CD14-positive monocyte (primary cell): ENCODE measurements at regions not wholly inside any gene's neighbourhood (a gene's known extent, or its start where the extent isn't known, plus 50 kb on each side); places are given as distances from the start of the nearest gene placed in this dataset.

Experiments used
- DNase-seq, 3 donors: peaks; one replicate each; pipeline ENCODE4 v3.0.0-alpha.2; 2011 to 2022
- H2AFZ ChIP-seq: 2 replicates; pipeline ENCODE4 v1.6.0; 2012; ENCODE audit warnings: mild to moderate bottlenecking, low read depth, low read length, inconsistent platforms; ENCODE audit not compliant: insufficient read depth, poor library complexity, severe bottlenecking
- H3K27ac ChIP-seq, 2 donors: 1 replicate in 1 of 2; 2 replicates in 1 of 2; pipeline ENCODE4 v1.5.1; 2012 to 2013; ENCODE audit warnings: low read length in 2 of 2, control low read depth in 1 of 2, inconsistent platforms in 1 of 2, low read depth in 1 of 2, mild to moderate bottlenecking in 1 of 2
- H3K27me3 ChIP-seq, 2 donors: one replicate each; pipeline versions ENCODE4 v1.6.0 to v1.6.1; 2011 to 2013; ENCODE audit warnings: low read length in 2 of 2; ENCODE audit not compliant: control insufficient read depth in 2 of 2, insufficient read depth in 2 of 2
- H3K36me3 ChIP-seq, 2 donors: replicated peaks in 1 of 2; 1 replicate in 1 of 2; 2 replicates in 1 of 2; pipeline versions ENCODE4 v1.5.1 to v1.6.1; 2012 to 2013; ENCODE audit warnings: low read length in 2 of 2, control low read depth in 1 of 2, inconsistent platforms in 1 of 2, mild to moderate bottlenecking in 1 of 2; ENCODE audit not compliant: insufficient read depth in 2 of 2, control insufficient read depth in 1 of 2
- H3K4me1 ChIP-seq, 2 donors: 1 replicate in 1 of 2; 2 replicates in 1 of 2; pipeline versions ENCODE4 v1.5.1 to v1.6.1; 2012 to 2013; ENCODE audit warnings: low read length in 2 of 2, control low read depth in 1 of 2, inconsistent platforms in 1 of 2, mild to moderate bottlenecking in 1 of 2, moderate library complexity in 1 of 2; ENCODE audit not compliant: insufficient read depth in 2 of 2, control insufficient read depth in 1 of 2
- H3K4me2 ChIP-seq: replicated peaks from 2 replicates; pipeline ENCODE3; 2012; ENCODE audit warnings: low read length, moderate library complexity, mild to moderate bottlenecking; ENCODE audit not compliant: poor library complexity, severe bottlenecking; ENCODE audit errors: extremely low read depth
- H3K4me3 ChIP-seq, 3 experiments: fragments of 200-600 bp in 1 of 3; sonication (generic) in 1 of 3; replicated peaks in 1 of 3; 1 replicate in 2 of 3; 2 replicates in 1 of 3; pipeline ENCODE4 v1.5.1; 2011 to 2013; ENCODE audit warnings: low read length in 3 of 3, mild to moderate bottlenecking in 3 of 3, control low read depth in 2 of 3, low read depth in 2 of 3, inconsistent platforms in 1 of 3, moderate library complexity in 1 of 3
- H3K79me2 ChIP-seq: 2 replicates; pipeline ENCODE4 v1.6.0; 2012; ENCODE audit warnings: mild to moderate bottlenecking, control low read depth, inconsistent platforms, low read length, moderate library complexity; ENCODE audit not compliant: insufficient read depth
- H3K9ac ChIP-seq: 2 replicates; pipeline ENCODE4 v1.6.0; 2017; ENCODE audit warnings: low read length, mild to moderate bottlenecking; ENCODE audit not compliant: insufficient read depth, poor library complexity, severe bottlenecking
- H3K9me3 ChIP-seq, 2 donors: replicated peaks in 1 of 2; 1 replicate in 1 of 2; 2 replicates in 1 of 2; pipeline versions ENCODE4 v1.5.1 to v1.6.1; 2012 to 2013; ENCODE audit warnings: low read length in 2 of 2, control low read depth in 1 of 2; ENCODE audit not compliant: control insufficient read depth in 1 of 2, insufficient read depth in 1 of 2
- H4K20me1 ChIP-seq: 2 replicates; pipeline ENCODE4 v1.6.0; 2012; ENCODE audit warnings: mild to moderate bottlenecking, low read length, control low read depth, moderate library complexity; ENCODE audit not compliant: insufficient read depth
- H3K27ac Mint-ChIP-seq, 7 donors: one replicate each; pipeline ENCODE4 v1.8.0; 2020; ENCODE audit warnings: mild to moderate bottlenecking in 7 of 7, mixed read lengths in 7 of 7, moderate library complexity in 6 of 7, inconsistent platforms in 2 of 7
- H3K27me3 Mint-ChIP-seq, 3 donors: one replicate each; pipeline ENCODE4 v1.8.0; 2021 to 2022; ENCODE audit warnings: low read depth in 3 of 3, mild to moderate bottlenecking in 3 of 3, mixed read lengths in 3 of 3, moderate library complexity in 3 of 3, inconsistent platforms in 1 of 3
- H3K36me3 Mint-ChIP-seq, 2 donors: one replicate each; pipeline ENCODE4 v1.8.0; 2020; ENCODE audit warnings: mixed read lengths in 2 of 2, inconsistent platforms in 1 of 2, mild to moderate bottlenecking in 1 of 2
- H3K4me1 Mint-ChIP-seq: one replicate; pipeline ENCODE4 v1.8.0; 2020; ENCODE audit warnings: mild to moderate bottlenecking, mixed read lengths
- H3K4me3 Mint-ChIP-seq, 2 donors: one replicate each; pipeline ENCODE4 v1.8.0; 2020; ENCODE audit warnings: mild to moderate bottlenecking in 2 of 2, mixed read lengths in 2 of 2, moderate library complexity in 1 of 2
- H3K9me3 Mint-ChIP-seq, 7 donors: one replicate each; pipeline ENCODE4 v1.8.0; 2020 to 2022; ENCODE audit warnings: mixed read lengths in 7 of 7, mild to moderate bottlenecking in 6 of 7, moderate library complexity in 6 of 7, inconsistent platforms in 2 of 7
- WGBS: methylation state at CpG from one replicate; pipeline ENCODE4 v1.1.5; 2013; ENCODE audit warnings: missing lambda C conversion rate; ENCODE audit not compliant: insufficient coverage; 5-methylcytosine and 5-hydroxymethylcytosine counted together
- intact Hi-C, 2 donors: fragments of 100-400 bp; cut with micrococcal nuclease; formaldehyde crosslinking; loops; one replicate each; pipeline versions ENCODE4 v1.15.0 to v1.15.1; 2023
- TF ChIP-seq, protein P1 (sequence below): fragments of 200-600 bp; IDR thresholded peaks from one replicate; pipeline ENCODE4 v1.8.0; 2022; ENCODE audit warnings: antibody characterized with exemption, mild to moderate bottlenecking

- Histone ChIP-seq H3K9me3 (peaks cover 23% of the 10 kb centered on the region in 2 donors), H2AFZ (no peak overlapping the region), H3K79me2 (no peaks in the 10 kb centered on the region), H3K27ac (no peak overlapping the region), H3K4me1 (no peaks in the 10 kb centered on the region), H3K9ac (no peak overlapping the region), H3K36me3 (no peaks in the 10 kb centered on the region), H4K20me1 (no peaks in the 10 kb centered on the region), H3K4me3 (no peak overlapping the region), H3K27me3 (no peaks in the 10 kb centered on the region), H3K4me2 (no peak overlapping the region)
- TF ChIP-seq, protein P1, sequence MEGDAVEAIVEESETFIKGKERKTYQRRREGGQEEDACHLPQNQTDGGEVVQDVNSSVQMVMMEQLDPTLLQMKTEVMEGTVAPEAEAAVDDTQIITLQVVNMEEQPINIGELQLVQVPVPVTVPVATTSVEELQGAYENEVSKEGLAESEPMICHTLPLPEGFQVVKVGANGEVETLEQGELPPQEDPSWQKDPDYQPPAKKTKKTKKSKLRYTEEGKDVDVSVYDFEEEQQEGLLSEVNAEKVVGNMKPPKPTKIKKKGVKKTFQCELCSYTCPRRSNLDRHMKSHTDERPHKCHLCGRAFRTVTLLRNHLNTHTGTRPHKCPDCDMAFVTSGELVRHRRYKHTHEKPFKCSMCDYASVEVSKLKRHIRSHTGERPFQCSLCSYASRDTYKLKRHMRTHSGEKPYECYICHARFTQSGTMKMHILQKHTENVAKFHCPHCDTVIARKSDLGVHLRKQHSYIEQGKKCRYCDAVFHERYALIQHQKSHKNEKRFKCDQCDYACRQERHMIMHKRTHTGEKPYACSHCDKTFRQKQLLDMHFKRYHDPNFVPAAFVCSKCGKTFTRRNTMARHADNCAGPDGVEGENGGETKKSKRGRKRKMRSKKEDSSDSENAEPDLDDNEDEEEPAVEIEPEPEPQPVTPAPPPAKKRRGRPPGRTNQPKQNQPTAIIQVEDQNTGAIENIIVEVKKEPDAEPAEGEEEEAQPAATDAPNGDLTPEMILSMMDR = no peak
- intact Hi-C loops = no loop called here
- Mint-ChIP-seq H3K4me3 (no peak overlapping the region), H3K9me3 (peaks cover 3 to 10% (median 7%) of the 10 kb centered on the region in 7 donors), H3K36me3 (no peaks in the 10 kb centered on the region), H3K27me3 (no peaks in the 10 kb centered on the region), H3K4me1 (no peaks in the 10 kb centered on the region), H3K27ac (no peak overlapping the region)
- no peak for DNase-seq
- no CpG with 5 or more reads among the region's 4 CpGs for WGBS
Observed at GRCh38 chr7:53100091-53100490, 64.7 kb downstream of the POM121L12 start.

DNA sequence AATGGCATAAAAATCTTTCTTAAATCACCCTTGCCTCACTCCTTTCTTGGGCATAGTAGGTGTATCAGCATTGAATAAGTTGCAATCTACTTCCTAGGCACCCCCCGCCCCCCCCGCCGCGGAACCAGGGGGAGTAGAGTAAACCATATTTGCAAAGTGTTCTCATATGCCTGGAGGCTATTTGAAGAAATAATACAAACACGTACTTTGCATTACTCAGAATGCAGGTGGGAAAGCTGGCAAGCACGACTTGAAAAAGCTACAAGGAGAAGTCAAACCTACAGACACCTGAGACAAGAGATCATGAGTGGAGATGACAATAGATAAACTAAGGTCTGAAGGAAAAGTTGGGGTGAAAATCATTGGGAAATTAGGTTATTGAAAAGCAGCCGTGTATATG, 65.6 kb downstream of the POM121L12 start:
- Mint-ChIP-seq H3K36me3 (no peaks in the 10 kb centered on the region), H3K27ac (no peak overlapping the region), H3K4me3 (no peak overlapping the region), H3K9me3 (peaks cover 3 to 10% (median 7%) of the 10 kb centered on the region in 7 donors), H3K27me3 (no peaks in the 10 kb centered on the region), H3K4me1 (no peaks in the 10 kb centered on the region)
- intact Hi-C loops = no loop called here
- no peaks in the 10 kb centered on the region for H4K20me1 ChIP-seq
- DNase-seq = no peak
- H3K4me2 ChIP-seq = no peak overlapping the region
- no peak overlapping the region for H3K4me3 ChIP-seq
- peaks cover 23% of the 10 kb centered on the region in 2 donors for H3K9me3 ChIP-seq
- WGBS = 60% methylated on average over 1 of the region's 7 CpGs
- H2AFZ ChIP-seq = no peak overlapping the region
- no peaks in the 10 kb centered on the region for H3K36me3 ChIP-seq
- no peak overlapping the region for H3K27ac ChIP-seq
- TF ChIP-seq, protein P1 = no peak
- H3K27me3 ChIP-seq = no peaks in the 10 kb centered on the region
- H3K79me2 ChIP-seq = no peaks in the 10 kb centered on the region
- no peak overlapping the region for H3K9ac ChIP-seq
- H3K4me1 ChIP-seq = no peaks in the 10 kb centered on the region
